SKM-1 treated with dmso at 0.1 percent for 144 hours (cell line): ENCODE measurements at regions not wholly inside any gene's neighbourhood (a gene's known extent, or its start where the extent isn't known, plus 50 kb on each side); places are given as distances from the start of the nearest gene placed in this dataset.

Source experiments
- DNase-seq: peaks from one replicate; lab custom pipeline; 2025; ENCODE audit not compliant: unreplicated experiment; lab: John Stamatoyannopoulos, UW

- no peak for DNase-seq
These were observed 546.5 kb upstream of the SEMA3D start for GRCh38 chr7:85733169-85733915.

DNA sequence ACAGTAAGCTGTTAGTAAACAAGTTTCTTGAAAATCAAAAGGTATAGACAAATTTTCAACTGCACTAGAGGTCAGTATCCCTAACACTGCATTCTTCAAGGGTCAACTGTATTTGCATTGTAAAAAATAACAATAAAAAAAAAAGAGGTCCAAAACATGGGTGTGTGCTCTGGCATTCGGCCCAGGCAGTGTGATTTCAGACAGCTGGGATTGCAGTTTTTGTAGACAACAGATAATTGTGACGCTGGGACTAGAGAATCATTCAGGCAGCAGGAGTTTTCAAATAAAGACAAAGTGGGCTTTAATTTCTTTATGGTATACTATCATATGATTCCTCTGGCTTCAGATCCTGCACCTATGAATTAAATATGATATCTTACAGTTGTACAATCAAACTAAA lies 543.2 kb upstream of the SEMA3D start:
- no peak for DNase-seq

- DNase-seq: no peak
These were observed 538.2 kb upstream of the SEMA3D start for GRCh38 chr7:85725026-85725425.

GRCh38 chr7:85719981-85720953 lies 533.4 kb upstream of the SEMA3D start:
- DNase-seq: peak; percentile 42

GRCh38 chr7:85716353-85716752 lies 529.5 kb upstream of the SEMA3D start:
- DNase-seq: no peak

GRCh38 chr7:85714951-85715350 lies 528.1 kb upstream of the SEMA3D start:
- no peak for DNase-seq

DNA sequence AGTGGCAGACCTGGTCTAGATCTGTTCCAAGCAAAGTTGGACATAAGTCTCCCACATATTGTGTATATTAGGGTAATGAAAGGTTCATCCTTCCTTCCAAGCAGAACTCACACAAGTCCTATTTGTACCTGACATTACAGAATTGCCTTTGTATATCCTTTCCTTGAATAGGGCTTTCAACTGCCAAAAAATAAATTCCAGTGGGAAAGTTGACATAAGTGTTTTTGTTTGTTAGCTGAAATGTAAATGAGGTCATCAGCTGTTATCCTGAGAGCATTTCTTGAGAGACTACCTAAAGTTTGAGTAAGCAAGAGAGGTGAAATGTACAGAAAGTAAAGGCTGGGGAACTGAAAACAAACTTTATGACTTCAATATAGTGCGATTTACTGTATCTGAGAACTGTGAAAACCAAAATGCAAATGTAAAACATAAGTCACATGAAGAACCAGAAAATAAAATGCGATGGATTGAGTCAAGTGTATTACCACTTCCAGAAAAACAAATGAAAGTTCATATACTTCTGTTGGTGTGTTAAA lies 527.3 kb upstream of the SEMA3D start:
- DNase-seq: no peak

- DNase-seq: no peak
These were observed 526.3 kb upstream of the SEMA3D start for GRCh38 chr7:85713171-85713570.

GRCh38 chr7:85711894-85712293 lies 525.0 kb upstream of the SEMA3D start:
- DNase-seq: no peak

GRCh38 chr7:85710960-85711359 lies 524.1 kb upstream of the SEMA3D start:
- no peak for DNase-seq

DNA sequence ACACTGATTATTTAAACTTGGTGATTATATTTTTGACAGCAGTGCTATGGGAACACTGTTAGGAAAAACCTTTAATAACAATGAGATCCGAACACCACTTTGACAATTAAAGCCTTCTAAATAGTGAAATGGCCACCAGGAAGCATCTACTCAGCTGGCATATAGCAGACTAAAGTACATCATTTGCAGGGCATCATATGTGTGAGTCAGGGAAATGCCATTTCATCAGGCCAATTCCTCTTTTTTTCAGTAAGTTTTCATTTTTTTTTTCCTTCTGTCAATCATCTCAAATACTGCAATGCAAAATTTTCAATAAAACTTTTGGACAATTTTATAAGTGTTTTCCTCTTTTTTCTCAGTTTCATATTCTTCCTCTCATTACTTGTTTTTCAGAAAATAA lies 521.4 kb upstream of the SEMA3D start:
- no peak for DNase-seq

DNA sequence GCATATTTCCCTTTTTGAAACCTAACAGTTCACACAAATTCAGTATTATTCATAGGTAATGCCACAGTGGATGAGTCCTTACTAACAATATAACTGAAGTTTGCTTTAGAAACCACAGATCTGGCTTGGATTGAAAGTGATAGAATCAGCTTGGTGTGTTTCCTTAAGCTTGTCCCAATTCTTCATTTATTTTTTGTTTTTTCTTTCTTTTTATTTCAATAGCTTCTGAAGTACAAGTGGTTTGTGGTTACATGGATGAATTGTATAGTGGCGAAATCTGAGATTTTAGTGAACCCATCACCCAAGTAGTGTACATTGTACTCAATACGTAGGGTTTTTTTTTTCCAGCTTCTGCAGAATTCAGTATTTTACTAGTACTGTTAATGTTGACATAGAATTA lies 518.2 kb upstream of the SEMA3D start:
- no peak for DNase-seq

- no peak for DNase-seq
These were observed 516.6 kb upstream of the SEMA3D start for GRCh38 chr7:85703251-85704010.

- DNase-seq: no peak
These were observed 515.5 kb upstream of the SEMA3D start for GRCh38 chr7:85702348-85702747.

GRCh38 chr7:85699482-85699881 lies 512.6 kb upstream of the SEMA3D start:
- DNase-seq: no peak

- DNase-seq: no peak
These were observed 508.7 kb upstream of the SEMA3D start for GRCh38 chr7:85695533-85695932.

GRCh38 chr7:85695041-85695440 lies 508.2 kb upstream of the SEMA3D start:
- DNase-seq: no peak

DNA sequence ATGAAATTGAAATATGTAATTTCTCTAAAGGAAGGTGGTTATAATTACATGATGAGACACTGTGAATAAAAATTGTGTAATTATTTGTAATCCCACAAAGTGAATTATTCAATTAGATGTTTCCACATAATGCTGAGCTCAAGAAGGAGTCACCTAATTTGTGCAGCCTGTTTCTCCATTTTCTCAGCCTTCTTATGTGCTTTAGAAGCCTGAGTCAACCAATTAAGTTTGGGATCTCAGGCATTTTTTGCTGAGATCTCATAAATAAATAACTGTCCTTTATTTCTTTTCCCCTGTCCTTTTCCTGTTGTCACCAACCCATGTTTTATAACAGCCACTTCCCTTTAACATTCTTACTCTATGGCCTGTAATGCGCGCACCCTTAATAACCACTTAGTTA lies 506.5 kb upstream of the SEMA3D start:
- no peak for DNase-seq

DNA sequence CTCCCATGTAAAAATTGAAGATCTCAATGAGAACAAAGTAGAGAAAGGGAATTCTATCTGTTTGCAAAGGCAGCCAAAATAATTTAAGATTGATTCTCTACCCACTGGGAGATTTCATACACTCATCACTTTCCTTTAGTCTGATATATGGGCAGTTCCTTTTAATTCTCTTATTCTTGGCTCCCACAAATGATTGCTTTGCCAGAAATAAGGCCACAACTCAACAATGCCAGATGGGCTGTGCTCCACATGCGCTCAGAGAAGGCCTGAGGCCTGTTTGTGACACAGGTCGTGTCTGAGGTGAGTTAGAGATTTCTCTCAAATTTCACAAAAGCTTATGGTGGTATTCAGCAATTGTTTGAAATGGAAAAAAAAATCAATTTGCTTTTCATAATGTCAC lies 501.9 kb upstream of the SEMA3D start:
- DNase-seq: no peak

DNA sequence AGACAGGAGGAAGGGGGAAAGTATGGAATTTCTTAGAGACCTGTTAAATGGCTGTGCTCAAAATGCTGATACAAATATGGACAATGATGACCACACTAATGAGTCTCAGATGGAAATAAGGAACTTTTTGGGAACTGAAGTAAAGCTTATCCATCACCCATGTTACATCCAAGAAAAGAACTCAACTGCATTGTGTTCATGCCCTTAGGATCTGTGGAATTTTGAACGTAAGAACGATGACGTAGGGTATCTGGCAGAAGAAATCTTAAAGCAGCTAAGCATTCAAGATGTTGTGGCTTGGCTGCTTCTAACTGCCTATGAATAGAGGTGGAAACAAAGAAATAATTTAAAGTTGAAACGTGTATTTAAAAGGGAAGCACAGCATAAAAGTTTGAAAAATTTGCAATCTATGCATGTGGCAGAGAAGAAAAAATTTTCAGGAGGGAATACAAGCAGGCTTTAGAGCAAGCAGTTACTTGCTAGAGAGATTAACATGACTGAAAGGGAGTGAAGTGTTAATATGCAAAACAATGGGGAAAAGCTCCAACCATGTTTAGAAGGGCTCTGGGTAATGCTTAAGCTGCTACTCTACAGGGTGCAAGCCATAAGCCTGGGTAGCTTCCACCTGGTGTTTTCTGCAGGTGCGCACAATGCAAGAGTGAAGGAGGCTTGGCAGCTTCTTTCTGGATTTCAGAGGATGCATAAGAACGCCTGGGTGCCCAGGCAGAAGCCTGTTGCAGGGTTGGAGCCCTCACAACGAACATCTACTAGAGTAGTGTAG lies 499.7 kb upstream of the SEMA3D start:
- DNase-seq: no peak
